LNCAP (cell line): ENCODE measurements at regions not wholly inside any gene's neighbourhood (a gene's known extent, or its start where the extent isn't known, plus 50 kb on each side); places are given as distances from the start of the nearest gene placed in this dataset.

Experiments used
- TF ChIP-seq, protein P1 (sequence below): fragments of 450-650 bp; IDR thresholded peaks from 2 replicates; pipeline ENCODE4 v1.5.1; 2017; ENCODE audit warnings: mild to moderate bottlenecking

DNA sequence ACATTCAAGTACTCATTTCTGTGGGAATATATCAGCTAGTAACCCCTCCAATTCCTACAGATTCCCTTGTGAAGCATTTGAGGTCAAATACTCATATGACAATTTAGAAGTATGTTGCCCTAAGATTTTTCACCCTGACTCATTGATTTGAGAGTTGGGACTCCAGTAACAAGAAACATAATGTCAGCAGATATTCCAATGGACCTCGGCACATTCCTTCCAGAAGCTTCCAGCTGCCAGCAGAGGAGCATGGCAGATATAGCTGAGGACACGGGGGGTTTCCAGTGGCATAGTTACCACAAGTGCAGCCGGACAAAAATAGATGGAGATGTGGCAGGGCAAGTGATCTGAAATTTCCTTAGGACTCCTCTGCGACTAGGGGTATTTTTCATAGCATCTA lies 101.9 kb upstream of the ARHGAP28 start:
- TF ChIP-seq, protein P1, sequence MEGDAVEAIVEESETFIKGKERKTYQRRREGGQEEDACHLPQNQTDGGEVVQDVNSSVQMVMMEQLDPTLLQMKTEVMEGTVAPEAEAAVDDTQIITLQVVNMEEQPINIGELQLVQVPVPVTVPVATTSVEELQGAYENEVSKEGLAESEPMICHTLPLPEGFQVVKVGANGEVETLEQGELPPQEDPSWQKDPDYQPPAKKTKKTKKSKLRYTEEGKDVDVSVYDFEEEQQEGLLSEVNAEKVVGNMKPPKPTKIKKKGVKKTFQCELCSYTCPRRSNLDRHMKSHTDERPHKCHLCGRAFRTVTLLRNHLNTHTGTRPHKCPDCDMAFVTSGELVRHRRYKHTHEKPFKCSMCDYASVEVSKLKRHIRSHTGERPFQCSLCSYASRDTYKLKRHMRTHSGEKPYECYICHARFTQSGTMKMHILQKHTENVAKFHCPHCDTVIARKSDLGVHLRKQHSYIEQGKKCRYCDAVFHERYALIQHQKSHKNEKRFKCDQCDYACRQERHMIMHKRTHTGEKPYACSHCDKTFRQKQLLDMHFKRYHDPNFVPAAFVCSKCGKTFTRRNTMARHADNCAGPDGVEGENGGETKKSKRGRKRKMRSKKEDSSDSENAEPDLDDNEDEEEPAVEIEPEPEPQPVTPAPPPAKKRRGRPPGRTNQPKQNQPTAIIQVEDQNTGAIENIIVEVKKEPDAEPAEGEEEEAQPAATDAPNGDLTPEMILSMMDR: no peak

DNA sequence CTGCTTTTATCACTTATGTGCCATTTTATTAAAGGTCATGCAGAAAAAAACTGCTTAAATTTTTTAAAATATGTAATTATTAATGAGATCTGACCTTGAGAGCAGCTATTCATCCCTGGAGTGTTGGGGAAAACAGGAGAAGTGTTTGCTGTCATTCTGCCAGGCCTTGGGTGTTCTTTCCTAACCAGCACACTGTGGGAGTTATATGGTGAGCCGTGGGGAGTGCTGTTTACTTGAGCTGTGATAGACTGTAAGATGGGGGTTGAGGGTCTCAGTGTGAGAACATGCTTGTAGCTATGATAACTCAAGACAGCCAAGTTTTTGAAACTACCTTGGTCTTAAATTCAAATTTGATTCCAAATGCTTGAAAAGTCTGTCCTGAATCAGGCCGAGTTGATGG lies 101.3 kb upstream of the ARHGAP28 start:
- TF ChIP-seq, protein P1: no peak

DNA sequence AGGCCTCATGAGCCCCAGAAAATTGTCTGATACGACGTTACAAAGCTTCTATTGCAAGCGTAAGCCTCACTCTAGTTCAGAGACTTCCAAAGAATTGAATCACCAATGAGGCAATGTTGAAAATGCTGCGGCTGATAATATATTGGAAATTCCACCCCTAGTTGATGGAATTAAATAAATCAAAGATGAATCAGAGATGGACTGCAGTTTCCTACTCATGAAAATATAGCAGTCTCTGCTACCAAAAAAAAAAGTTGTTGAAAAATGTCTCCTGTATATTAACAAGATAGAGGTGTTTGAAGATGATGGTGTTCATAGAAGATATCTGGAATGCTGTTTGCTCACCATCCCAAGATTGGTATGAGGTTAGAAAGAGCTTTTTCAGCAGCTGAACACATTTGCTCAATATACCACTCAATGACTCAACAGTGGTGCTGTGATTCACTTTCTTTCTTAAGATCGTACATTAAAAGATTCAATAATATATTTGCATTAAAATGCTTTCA lies 99.8 kb upstream of the ARHGAP28 start:
- TF ChIP-seq, protein P1: no peak

DNA sequence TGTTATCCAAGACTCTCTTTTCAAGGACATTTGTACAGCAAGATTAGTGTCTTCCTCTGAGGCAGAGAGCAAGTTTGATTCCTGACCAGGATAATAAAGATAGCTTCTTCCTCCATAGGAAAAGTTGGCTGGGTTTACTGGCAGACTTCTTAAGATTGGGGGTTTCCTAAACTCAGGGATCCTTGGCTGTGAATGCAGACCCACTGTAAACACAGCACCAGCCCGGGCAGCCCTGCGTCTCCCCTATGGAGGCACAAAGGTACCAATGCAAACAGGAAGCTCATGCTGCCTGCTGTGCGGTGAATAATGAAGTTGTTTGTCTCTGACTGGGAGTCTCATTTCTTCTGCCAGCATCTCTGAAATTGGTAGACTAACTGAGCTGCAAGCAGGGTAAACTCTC lies 96.2 kb upstream of the ARHGAP28 start:
- TF ChIP-seq, protein P1: no peak

DNA sequence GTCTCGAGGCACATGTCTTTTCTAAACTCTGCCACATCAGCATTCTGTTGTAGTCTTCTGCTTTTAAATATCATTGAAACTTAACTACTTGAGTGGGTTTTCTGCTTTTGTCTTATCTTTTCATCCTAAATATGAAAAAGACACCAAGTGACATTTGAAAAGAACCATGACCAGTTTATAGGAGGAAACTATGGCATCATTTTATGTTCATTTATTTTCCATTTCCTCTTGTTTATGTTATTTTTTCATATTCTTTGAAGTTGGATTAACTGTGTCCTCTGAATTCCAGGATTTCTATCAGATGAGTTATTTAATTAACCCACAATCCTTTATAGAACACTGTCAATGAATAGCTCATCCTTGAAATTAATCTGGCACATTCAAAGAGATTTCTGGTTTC lies 93.4 kb upstream of the ARHGAP28 start:
- TF ChIP-seq, protein P1: no peak

DNA sequence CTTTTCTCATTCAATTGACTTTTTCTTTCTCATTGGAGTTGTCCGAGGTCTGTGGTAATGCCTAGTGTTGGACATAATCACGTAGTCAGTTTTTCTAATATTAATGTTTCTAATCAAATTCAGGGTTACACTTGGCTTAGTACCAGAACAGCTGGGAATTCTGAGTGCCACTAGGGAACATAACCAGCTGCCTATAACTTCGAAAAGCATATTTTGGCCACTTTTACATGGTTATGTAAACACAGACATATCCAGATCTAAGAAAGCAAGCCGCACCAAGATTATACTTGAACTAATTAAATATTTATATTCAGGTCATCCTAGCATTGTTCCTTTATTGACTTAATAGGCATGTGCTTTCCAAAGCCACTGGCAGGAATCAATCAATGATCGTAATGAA lies 91.1 kb upstream of the ARHGAP28 start:
- TF ChIP-seq, protein P1: no peak

DNA sequence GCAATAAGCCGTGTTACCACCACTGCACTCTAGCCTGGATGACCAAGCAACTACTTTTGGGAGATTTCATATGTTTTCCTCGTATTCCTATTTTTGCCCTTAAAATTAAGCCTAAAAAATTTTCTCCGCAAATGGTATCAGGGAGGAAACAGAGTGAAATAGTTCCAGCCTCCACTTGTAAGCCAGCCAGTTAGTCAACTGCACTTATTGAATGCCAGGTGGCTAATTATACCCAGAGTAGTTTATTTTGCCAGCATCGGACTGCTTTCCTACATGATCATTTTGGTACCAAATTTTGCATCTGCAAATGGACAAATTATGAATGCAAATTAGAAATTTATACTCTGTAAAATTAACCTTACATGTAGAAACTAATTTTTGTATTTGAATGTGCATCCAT lies 90.2 kb upstream of the ARHGAP28 start:
- TF ChIP-seq, protein P1: no peak
